NOMO-1 treated with DMSO at 0.1 percent for 48 hours (cell line): ENCODE measurements at regions not wholly inside any gene's neighbourhood (a gene's known extent, or its start where the extent isn't known, plus 50 kb on each side); places are given as distances from the start of the nearest gene placed in this dataset.

Source experiments
- DNase-seq: peaks from one replicate; lab custom pipeline; 2025; ENCODE audit not compliant: unreplicated experiment; lab: John Stamatoyannopoulos, UW

DNA sequence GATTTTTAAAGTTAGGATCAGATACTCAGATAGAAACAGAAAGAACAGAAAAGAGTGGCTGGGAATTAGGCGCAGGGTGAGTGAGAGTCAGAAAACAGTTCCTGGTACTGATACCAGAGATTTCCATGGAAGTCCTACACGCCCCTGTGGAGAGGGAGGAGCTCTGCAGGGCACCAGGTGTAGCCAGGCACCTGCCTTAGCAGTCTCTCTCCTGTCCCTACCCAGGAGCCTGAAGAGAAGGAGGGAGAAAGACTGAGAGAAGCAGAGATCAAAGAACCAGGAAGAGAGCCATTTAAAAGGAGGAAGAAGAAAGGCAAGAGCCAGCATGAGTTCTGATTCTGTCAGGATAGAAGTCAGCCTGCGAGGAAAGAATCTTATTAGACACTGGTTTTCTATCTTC lies 65.0 kb downstream of the CBLN1 start:
- DNase-seq: no peak

DNA sequence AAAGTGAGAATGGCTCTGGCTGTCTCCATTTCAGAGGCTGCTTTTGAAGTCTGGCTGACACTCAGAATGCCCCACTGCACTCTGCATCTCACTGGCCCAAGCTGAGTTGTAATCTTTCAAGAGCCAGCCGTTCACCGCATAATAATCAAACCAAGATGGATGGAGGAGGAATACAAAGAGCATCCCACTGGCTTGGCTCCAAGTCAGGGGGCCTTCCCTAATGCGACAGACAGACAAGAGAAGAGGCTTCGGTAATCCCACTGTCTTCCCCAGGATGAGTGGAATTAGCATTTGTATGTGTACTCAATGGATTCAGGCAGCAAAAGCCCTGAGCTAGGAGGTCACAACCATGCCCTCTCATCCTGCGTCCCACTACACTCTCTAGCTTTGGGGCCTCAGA lies 68.0 kb downstream of the CBLN1 start:
- DNase-seq: no peak

GRCh38 chr16:49204191-49204590 lies 77.4 kb downstream of the CBLN1 start:
- no peak for DNase-seq

- no peak for DNase-seq
These were observed 78.3 kb downstream of the CBLN1 start for GRCh38 chr16:49203361-49203760.

- DNase-seq: no peak
These were observed 80.5 kb downstream of the CBLN1 start for GRCh38 chr16:49201118-49201517.

- no peak for DNase-seq
These were observed 81.3 kb downstream of the CBLN1 start for GRCh38 chr16:49200223-49200820.

GRCh38 chr16:49195237-49195548 lies 86.4 kb downstream of the CBLN1 start:
- DNase-seq: no peak

DNA sequence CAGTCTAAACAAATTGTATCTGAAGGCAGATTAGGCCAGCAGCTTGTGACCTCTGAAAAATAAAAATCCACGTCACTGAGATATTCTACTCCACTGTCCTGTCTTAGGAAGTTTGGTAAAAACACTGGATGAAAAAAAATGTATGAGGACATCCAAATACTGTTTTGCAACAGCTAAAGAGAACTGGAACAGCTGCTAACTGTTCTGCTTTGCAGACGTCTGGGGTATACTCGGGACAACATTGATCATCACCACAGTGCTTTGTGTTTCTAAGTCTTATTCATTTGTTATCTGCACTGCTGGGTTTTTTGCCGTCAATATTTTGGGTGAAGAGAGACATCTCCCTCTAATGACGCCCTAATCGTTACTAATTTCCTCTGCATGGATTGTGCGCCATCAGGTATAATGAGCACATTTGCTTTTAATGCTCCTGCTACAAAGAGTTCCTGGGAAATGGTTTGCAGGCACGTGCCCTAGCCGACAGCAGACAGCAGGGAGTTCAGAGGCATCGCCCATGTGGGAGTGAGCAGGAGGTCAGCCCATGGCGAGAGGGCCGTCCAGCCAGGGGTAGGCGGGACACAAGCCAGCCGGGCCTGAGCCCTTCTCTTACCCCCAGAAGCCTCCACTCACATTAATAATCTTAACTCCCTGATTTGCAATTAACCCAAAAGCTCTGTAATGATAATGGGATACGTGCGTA lies 87.0 kb downstream of the CBLN1 start:
- no peak for DNase-seq

DNA sequence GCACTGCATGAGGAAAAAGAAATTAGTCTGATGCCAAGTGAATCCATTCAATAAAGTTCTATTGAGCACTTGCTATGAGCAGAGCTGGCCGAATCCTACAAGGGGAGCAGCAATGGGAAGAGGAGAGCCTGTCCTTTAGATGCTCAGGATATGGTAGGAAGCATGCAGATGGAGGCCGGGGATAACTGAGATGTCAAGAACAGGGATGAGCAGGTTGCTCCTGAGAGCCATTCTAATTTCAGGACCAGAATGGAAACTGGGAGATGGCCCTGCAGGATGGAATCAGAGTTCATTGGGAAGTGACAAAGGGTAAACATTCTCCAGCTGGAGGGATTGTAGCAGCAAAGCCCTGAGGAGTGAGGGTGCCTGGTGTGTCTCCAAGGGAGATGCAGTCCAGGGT lies 88.0 kb downstream of the CBLN1 start:
- DNase-seq: no peak

DNA sequence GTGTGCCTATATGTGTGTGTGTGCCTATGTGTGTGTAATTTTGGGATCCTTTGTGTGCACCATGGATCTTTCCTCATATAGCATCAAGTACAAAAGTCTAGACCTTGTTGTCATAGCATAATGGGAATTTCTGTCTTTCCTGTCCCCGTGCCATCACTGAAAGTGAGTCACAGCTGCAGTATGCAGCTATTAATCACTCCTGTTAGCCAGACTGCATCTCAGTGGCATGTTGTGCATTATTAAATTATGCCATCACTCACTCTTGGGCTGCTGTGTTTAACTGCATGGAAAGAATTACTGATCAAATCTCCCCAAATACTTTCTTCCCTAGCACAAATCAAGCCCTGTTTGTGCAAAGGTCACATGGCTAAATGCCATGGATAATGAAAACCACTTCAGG lies 92.4 kb downstream of the CBLN1 start:
- no peak for DNase-seq

GRCh38 chr16:49183911-49184310 lies 97.7 kb downstream of the CBLN1 start:
- DNase-seq: no peak

DNA sequence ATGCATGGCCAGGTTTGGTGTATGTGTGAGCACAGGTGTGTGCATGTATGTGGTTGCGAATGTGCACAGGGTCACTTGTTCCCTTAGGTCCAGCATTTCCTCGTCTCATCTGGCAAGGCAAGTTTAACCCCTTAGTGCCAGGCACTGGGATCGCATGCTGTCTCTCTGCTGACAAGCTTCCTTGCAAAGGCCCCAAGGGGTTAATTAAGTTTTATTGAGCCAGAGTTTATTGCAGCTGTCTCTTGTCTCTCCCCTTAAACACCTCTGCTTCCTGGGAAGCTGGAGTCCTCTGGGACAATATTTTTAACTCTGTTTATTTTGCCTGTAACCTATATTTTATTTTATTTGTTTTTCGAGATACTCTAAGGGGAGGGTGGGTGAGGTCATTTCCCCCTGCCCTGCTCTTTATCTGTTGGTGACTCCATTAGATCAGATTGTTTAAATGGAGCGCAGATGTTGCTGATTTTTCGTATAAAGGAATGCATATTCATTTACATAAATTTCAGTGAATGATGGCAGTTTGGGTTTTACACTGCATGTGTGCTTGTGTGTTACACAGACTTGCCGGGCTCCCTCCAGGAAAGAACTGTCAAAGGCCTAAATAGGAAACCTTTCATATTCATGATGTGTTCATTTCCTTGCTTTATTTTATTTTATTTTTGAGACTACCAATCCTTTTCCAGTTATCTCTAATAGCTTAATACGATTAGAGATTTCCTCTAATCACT lies 99.7 kb downstream of the CBLN1 start:
- DNase-seq: no peak

DNA sequence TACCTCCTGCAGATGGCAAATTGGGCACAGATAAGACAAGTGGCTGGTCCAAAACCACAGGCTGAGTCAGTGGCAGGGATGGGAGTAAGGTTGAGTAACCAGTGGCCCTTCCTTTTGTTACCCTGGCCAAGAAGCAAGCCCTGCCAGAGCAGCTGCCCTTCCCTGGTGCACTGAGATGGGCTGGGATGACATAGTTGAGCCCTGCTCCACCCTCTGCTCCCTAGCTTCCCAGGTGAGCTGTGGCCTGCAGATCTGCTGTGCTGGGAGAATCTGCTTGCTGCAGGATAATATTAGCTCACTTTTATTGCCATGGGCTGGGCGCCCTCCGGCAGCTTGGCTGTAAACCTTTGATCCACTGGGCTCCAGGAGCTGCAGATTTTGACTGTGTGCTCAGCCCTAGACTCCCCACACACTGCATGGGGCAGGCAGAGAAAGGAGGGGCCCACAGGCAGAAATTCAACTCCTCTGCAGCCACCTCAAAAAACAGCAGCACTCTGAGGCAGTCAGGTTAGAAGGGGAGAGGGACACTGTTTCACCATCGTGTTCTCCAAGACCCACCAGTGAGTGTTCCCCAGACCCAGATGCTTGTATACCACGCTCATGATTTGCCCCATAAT lies 101.8 kb downstream of the CBLN1 start:
- DNase-seq: no peak

- no peak for DNase-seq
These were observed 113.5 kb downstream of the CBLN1 start for GRCh38 chr16:49168126-49168525.

GRCh38 chr16:49165025-49165424 lies 116.6 kb downstream of the CBLN1 start:
- DNase-seq: no peak

- DNase-seq: no peak
These were observed 120.4 kb downstream of the CBLN1 start for GRCh38 chr16:49161191-49161590.

DNA sequence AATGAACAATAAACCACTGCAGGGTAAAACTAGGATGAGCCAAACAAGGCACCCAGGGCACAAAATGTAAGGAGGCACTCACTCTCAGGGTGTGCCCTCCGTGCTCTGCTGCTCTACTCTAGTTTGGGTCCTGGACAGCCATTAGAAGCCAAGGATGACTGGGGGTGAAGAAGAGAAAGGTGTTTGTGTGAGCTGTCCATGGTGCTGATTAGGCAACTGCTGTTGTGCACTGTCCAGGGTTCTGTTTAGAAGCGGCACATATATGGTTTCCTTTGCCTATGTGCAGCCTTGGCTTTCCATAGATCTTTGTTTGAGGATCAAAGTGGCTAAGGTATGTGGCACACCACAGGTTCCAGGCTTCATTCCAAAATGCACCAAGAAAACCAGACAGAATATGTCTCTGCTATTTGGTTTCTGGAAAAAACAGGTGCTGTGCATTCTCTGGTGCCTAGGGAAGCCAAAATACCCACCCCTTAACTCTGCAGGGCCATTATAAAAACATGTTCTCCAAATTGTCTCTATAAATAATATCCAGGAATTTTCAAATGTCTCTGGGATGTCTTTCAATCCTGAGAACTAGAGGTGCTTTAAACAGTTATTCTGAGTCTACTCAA lies 123.5 kb downstream of the CBLN1 start:
- peak; percentile 1 for DNase-seq

- DNase-seq: no peak
These were observed 131.3 kb downstream of the CBLN1 start for GRCh38 chr16:49150341-49150740.

- no peak for DNase-seq
These were observed 133.2 kb downstream of the CBLN1 start for GRCh38 chr16:49148410-49148809.

DNA sequence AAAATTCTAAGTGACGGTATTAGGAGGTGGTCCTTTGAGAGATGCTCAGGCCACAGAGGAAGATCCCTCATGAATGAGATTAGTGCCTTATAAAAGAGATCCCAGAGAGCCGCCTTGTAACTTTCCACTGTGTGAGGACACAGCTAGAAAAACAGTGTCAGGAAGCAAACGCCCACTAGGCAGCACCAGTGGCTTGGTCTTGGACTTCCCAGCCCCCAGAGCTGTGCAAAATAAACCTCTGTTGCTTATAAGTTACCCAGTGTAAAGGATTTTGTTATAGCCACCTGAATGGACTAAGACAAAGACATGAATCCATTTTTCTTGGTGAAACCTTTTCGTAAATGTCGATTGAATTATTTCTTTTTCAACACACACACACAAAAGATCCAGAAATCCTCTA lies 141.0 kb downstream of the CBLN1 start:
- DNase-seq: no peak

- DNase-seq: no peak
These were observed 151.2 kb downstream of the CBLN1 start for GRCh38 chr16:49130397-49130796.

- DNase-seq: no peak
These were observed 151.7 kb downstream of the CBLN1 start for GRCh38 chr16:49129935-49130334.
